GM23338 (cell line): ENCODE measurements at regions not wholly inside any gene's neighbourhood (a gene's known extent, or its start where the extent isn't known, plus 50 kb on each side); places are given as distances from the start of the nearest gene placed in this dataset.

ENCODE experiments used
- ATAC-seq: fragments of 200-7000 bp; cut with Tn5 transposase; 3 replicates; pipeline ENCODE4 v1.9.1; 2020
- DNase-seq: peaks from one replicate; pipeline ENCODE4 v3.0.0-alpha.2; 2015; ENCODE audit warnings: low spot score
- H2AFZ ChIP-seq: fragments of 200-600 bp; sonication (generic); 2 replicates; pipeline ENCODE4 v1.8.0; 2016; ENCODE audit warnings: antibody characterized with exemption, mild to moderate bottlenecking, moderate library complexity
- H3F3A ChIP-seq: fragments of 200-600 bp; sonication (generic); replicated peaks from 2 replicates; pipeline ENCODE4 v1.8.0; 2017; ENCODE audit warnings: antibody characterized with exemption, mixed run types, low read depth
- H3K27ac ChIP-seq: fragments of 200-600 bp; sonication (generic); 2 replicates; pipeline ENCODE4 v1.6.1; 2016; ENCODE audit warnings: low read depth
- H3K27me3 ChIP-seq: fragments of 200-600 bp; sonication (generic); 2 replicates; pipeline ENCODE4 v1.8.0; 2016; ENCODE audit warnings: mild to moderate bottlenecking, mixed run types, moderate library complexity; ENCODE audit not compliant: insufficient read depth
- H3K36me3 ChIP-seq: fragments of 200-600 bp; sonication (generic); 2 replicates; pipeline ENCODE4 v1.8.0; 2016; ENCODE audit warnings: mild to moderate bottlenecking; ENCODE audit not compliant: insufficient read depth
- H3K4me1 ChIP-seq: fragments of 200-600 bp; sonication (generic); 2 replicates; pipeline ENCODE4 v1.8.0; 2016; ENCODE audit warnings: mild to moderate bottlenecking, moderate library complexity; ENCODE audit not compliant: insufficient read depth
- H3K4me2 ChIP-seq: fragments of 200-600 bp; sonication (generic); 2 replicates; pipeline ENCODE4 v1.7.1; 2017; ENCODE audit warnings: mixed run types
- H3K4me3 ChIP-seq: fragments of 200-600 bp; sonication (generic); 2 replicates; pipeline ENCODE4 v1.6.1; 2016; ENCODE audit warnings: mixed run types
- H3K79me2 ChIP-seq: fragments of 200-600 bp; sonication (generic); replicated peaks from 2 replicates; pipeline ENCODE4 v1.8.0; 2017; ENCODE audit warnings: mild to moderate bottlenecking; ENCODE audit not compliant: insufficient read depth
- H3K9me2 ChIP-seq: fragments of 200-600 bp; sonication (generic); 2 replicates; pipeline ENCODE4 v1.8.0; 2017; ENCODE audit not compliant: insufficient read depth
- H4K20me1 ChIP-seq: fragments of 200-600 bp; sonication (generic); replicated peaks from 2 replicates; pipeline ENCODE4 v1.8.0; 2017; ENCODE audit warnings: mild to moderate bottlenecking; ENCODE audit not compliant: insufficient read depth
- H3K27ac Mint-ChIP-seq: 2 replicates; pipeline ENCODE4 v1.8.0; 2020; ENCODE audit warnings: inconsistent platforms, mild to moderate bottlenecking, moderate library complexity, mixed read lengths
- H3K27me3 Mint-ChIP-seq: 3 replicates; pipeline ENCODE4 v1.8.0; 2022; ENCODE audit warnings: low read depth, mild to moderate bottlenecking, moderate library complexity, mixed read lengths, inconsistent platforms; ENCODE audit not compliant: insufficient read depth, poor library complexity
- H3K36me3 Mint-ChIP-seq: 3 replicates; pipeline ENCODE4 v1.8.0; 2021; ENCODE audit warnings: low read depth, mild to moderate bottlenecking, inconsistent platforms, moderate library complexity, mixed read lengths
- H3K4me1 Mint-ChIP-seq: 3 replicates; pipeline ENCODE4 v1.8.0; 2020; ENCODE audit warnings: mild to moderate bottlenecking, inconsistent platforms, mixed read lengths
- H3K4me3 Mint-ChIP-seq: 3 replicates; pipeline ENCODE4 v1.8.0; 2021; ENCODE audit warnings: moderate library complexity, mild to moderate bottlenecking, inconsistent platforms, mixed read lengths
- H3K9me3 Mint-ChIP-seq: 3 replicates; pipeline ENCODE4 v1.8.0; 2020; ENCODE audit warnings: moderate library complexity, mild to moderate bottlenecking, inconsistent platforms, mixed read lengths
- ETS1 ChIP-seq: IDR thresholded peaks from 2 replicates; pipeline ENCODE4 v1.6.1; 2016; ENCODE audit warnings: antibody characterized with exemption
- EZH2 ChIP-seq: fragments of 200-600 bp; sonication (generic); IDR thresholded peaks from one replicate; pipeline ENCODE4 v1.8.0; 2017; ENCODE audit warnings: antibody characterized with exemption, mild to moderate bottlenecking, low read depth; ENCODE audit not compliant: unreplicated experiment
- EZH2phosphoT487 ChIP-seq: fragments of 200-600 bp; sonication (generic); IDR thresholded peaks from one replicate; pipeline ENCODE4 v1.8.1; 2018; ENCODE audit warnings: antibody characterized with exemption; ENCODE audit not compliant: unreplicated experiment
- JUNB ChIP-seq: IDR thresholded peaks from one replicate; pipeline ENCODE4 v1.6.1; 2016; ENCODE audit warnings: antibody characterized with exemption; ENCODE audit not compliant: unreplicated experiment
- STAT1 ChIP-seq: IDR thresholded peaks from one replicate; pipeline ENCODE4 v1.6.1; 2016; ENCODE audit warnings: antibody characterized with exemption; ENCODE audit not compliant: unreplicated experiment
- ZNF114 ChIP-seq: fragments of 250-450 bp; sonication (Bioruptor Pico); IDR thresholded peaks from 2 replicates; pipeline ENCODE4 v1.5.0; 2020; ENCODE audit warnings: mild to moderate bottlenecking, moderate library complexity
- ZNF331 ChIP-seq: fragments of 250-450 bp; sonication (Bioruptor Pico); IDR thresholded peaks from 2 replicates; pipeline ENCODE4 v1.5.0; 2020; ENCODE audit warnings: low read depth, mild to moderate bottlenecking, moderate library complexity
- ZNF462 ChIP-seq: fragments of 250-450 bp; sonication (Bioruptor Pico); IDR thresholded peaks from 2 replicates; pipeline ENCODE4 v1.5.0; 2020; ENCODE audit warnings: mild to moderate bottlenecking, moderate library complexity

GRCh38 chr13:68938639-68939038, 1169.0 kb upstream of the ATXN8OS start (continued):
- no peak for TF ChIP-seq ZNF462 (CRISPR knock-in tag)

GRCh38 chr13:68929075-68929745, 1178.4 kb upstream of the ATXN8OS start:
- H3K27me3 Mint-ChIP-seq = no peaks in the 10 kb centered on the region
- no peak for ATAC-seq
- TF ChIP-seq ZNF114 (CRISPR knock-in tag) = no peak
- TF ChIP-seq JUNB = no peak
- no peak for TF ChIP-seq EZH2phosphoT487
- TF ChIP-seq ZNF462 (CRISPR knock-in tag) = no peak
- no peak for TF ChIP-seq STAT1
- no peak for TF ChIP-seq ZNF331 (CRISPR knock-in tag)
- TF ChIP-seq EZH2 = no peak
- no peak for TF ChIP-seq ETS1

More at GRCh38 chr13:68929075-68929745, 1178.4 kb upstream of the ATXN8OS start:
- Histone ChIP-seq H4K20me1 (no peaks in the 10 kb centered on the region), H3K79me2 (no peaks in the 10 kb centered on the region), H3F3A (no peaks in the 10 kb centered on the region), H3K27me3 (no peaks in the 10 kb centered on the region), H3K9me2 (no peaks in the 10 kb centered on the region), H3K36me3 (no peaks in the 10 kb centered on the region), H3K27ac (no peak overlapping the region), H3K4me1 (no peaks in the 10 kb centered on the region), H3K4me3 (no peak overlapping the region), H2AFZ (no peak overlapping the region), H3K4me2 (no peak overlapping the region)
- no peak for DNase-seq
- no peaks in the 10 kb centered on the region; the same call in 2 of the 3 replicates for H3K36me3 Mint-ChIP-seq
- H3K4me3 Mint-ChIP-seq = no peak overlapping the region
- no peaks in the 10 kb centered on the region for H3K4me1 Mint-ChIP-seq
- H3K9me3 Mint-ChIP-seq = peaks cover 4% of the 10 kb centered on the region; the same call in 2 of the 3 replicates
- H3K27ac Mint-ChIP-seq = no peak overlapping the region; the same call in 1 of the 2 replicates
